ENCODE measurements at regions not wholly inside any gene's neighbourhood (a gene's known extent, or its start where the extent isn't known, plus 50 kb on each side); places are given as distances from the start of the nearest gene placed in this dataset.

GRCh38 chr10:129334266-129334665 is 132.8 kb upstream of the MGMT start:
- TF ChIP-seq CTCF (IDR thresholded peaks at IDR 0.05; ENCODE audit: low read depth, low read length, missing control alignments), result no peak
- DNase-seq (ENCODE audit: extremely low read depth, low read depth), result no peak
- H3K4me3 ChIP-seq (replicated peaks; ENCODE audit: low read depth, low read length), result no peak overlapping the region

GRCh38 chr10:129335396-129335795 is 131.6 kb upstream of the MGMT start:
- no peak for TF ChIP-seq CTCF (IDR thresholded peaks at IDR 0.05; ENCODE audit: low read depth, low read length, missing control alignments)
- DNase-seq (ENCODE audit: extremely low read depth, low read depth), result no peak
- no peak overlapping the region for H3K4me3 ChIP-seq (replicated peaks; ENCODE audit: low read depth, low read length)

DNA sequence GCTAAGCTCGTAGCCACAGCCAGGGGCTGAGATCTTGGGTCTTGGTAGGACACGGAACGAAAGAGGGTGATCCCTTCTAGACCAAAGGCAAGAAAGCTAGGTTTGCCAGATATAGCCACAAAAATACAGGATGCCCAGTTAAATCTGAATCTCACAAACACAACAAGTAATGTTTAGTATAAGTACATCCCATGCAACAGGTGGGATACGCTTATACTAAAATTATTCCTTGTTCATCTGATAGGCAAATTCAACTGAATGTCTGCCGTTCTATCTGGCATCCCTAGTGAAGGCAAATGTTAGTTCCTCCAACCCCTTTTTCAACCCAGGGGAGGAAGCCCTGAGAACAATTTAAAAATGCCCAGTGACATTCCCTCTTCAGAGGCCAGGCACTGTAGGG is 131.1 kb upstream of the MGMT start:
- TF ChIP-seq CTCF (IDR thresholded peaks at IDR 0.05; ENCODE audit: low read depth, low read length, missing control alignments), result no peak
- no peak for DNase-seq (ENCODE audit: extremely low read depth, low read depth)
- no peak overlapping the region for H3K4me3 ChIP-seq (replicated peaks; ENCODE audit: low read depth, low read length)

GRCh38 chr10:129339191-129339590 is 127.8 kb upstream of the MGMT start:
- H3K4me3 ChIP-seq (replicated peaks; ENCODE audit: low read depth, low read length), result no peak overlapping the region
- no peak for DNase-seq (ENCODE audit: extremely low read depth, low read depth)
- no peak for TF ChIP-seq CTCF (IDR thresholded peaks at IDR 0.05; ENCODE audit: low read depth, low read length, missing control alignments)

- H3K4me3 ChIP-seq (replicated peaks; ENCODE audit: low read depth, low read length), result no peak overlapping the region
- TF ChIP-seq CTCF (IDR thresholded peaks at IDR 0.05; ENCODE audit: low read depth, low read length, missing control alignments), result no peak
- no peak for DNase-seq (ENCODE audit: extremely low read depth, low read depth)
Measured at GRCh38 chr10:129339841-129340240, 127.2 kb upstream of the MGMT start.

GRCh38 chr10:129341087-129341486 is 126.0 kb upstream of the MGMT start:
- no peak for TF ChIP-seq CTCF (IDR thresholded peaks at IDR 0.05; ENCODE audit: low read depth, low read length, missing control alignments)
- no peak for DNase-seq (ENCODE audit: extremely low read depth, low read depth)
- no peak overlapping the region for H3K4me3 ChIP-seq (replicated peaks; ENCODE audit: low read depth, low read length)

- no peak overlapping the region for H3K4me3 ChIP-seq (replicated peaks; ENCODE audit: low read depth, low read length)
- no peak for DNase-seq (ENCODE audit: extremely low read depth, low read depth)
- no peak for TF ChIP-seq CTCF (IDR thresholded peaks at IDR 0.05; ENCODE audit: low read depth, low read length, missing control alignments)
Measured at GRCh38 chr10:129342385-129342784, 124.7 kb upstream of the MGMT start.

Measured in HFF-Myc (cell line).